PC-9 (cell line): ENCODE measurements at regions not wholly inside any gene's neighbourhood (a gene's known extent, or its start where the extent isn't known, plus 50 kb on each side); places are given as distances from the start of the nearest gene placed in this dataset.

Experiments
- EZH2 ChIP-seq: fragments of 200-600 bp; sonication (generic); IDR thresholded peaks from 2 replicates; pipeline ENCODE4 v1.8.0; 2017; ENCODE audit warnings: antibody characterized with exemption, low read depth
- TF ChIP-seq, protein P1 (sequence below): fragments of 200-600 bp; sonication (generic); conservative IDR thresholded peaks from 2 replicates; pipeline ENCODE4 v1.6.1; 2017; ENCODE audit warnings: mixed run types, antibody characterized with exemption, mild to moderate bottlenecking, moderate library complexity

- TF ChIP-seq, protein P1, sequence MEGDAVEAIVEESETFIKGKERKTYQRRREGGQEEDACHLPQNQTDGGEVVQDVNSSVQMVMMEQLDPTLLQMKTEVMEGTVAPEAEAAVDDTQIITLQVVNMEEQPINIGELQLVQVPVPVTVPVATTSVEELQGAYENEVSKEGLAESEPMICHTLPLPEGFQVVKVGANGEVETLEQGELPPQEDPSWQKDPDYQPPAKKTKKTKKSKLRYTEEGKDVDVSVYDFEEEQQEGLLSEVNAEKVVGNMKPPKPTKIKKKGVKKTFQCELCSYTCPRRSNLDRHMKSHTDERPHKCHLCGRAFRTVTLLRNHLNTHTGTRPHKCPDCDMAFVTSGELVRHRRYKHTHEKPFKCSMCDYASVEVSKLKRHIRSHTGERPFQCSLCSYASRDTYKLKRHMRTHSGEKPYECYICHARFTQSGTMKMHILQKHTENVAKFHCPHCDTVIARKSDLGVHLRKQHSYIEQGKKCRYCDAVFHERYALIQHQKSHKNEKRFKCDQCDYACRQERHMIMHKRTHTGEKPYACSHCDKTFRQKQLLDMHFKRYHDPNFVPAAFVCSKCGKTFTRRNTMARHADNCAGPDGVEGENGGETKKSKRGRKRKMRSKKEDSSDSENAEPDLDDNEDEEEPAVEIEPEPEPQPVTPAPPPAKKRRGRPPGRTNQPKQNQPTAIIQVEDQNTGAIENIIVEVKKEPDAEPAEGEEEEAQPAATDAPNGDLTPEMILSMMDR: no peak
- no peak for TF ChIP-seq EZH2
Measured at GRCh38 chr11:43214471-43214870, 97.3 kb upstream of the API5 start.
